ES-I3 (cell line): ENCODE measurements at regions not wholly inside any gene's neighbourhood (a gene's known extent, or its start where the extent isn't known, plus 50 kb on each side); places are given as distances from the start of the nearest gene placed in this dataset.

Experiments
- H3K36me3 ChIP-seq: 2 replicates; pipeline ENCODE4 v1.6.1; 2013; ENCODE audit warnings: mild to moderate bottlenecking, low read length, control low read depth, moderate library complexity; ENCODE audit not compliant: insufficient read depth
- H3K4me1 ChIP-seq: 2 replicates; pipeline ENCODE4 v1.6.1; 2013; ENCODE audit warnings: mild to moderate bottlenecking, control low read depth, low read length; ENCODE audit not compliant: insufficient read depth
- H3K9ac ChIP-seq: 2 replicates; pipeline ENCODE4 v1.6.1; 2013; ENCODE audit warnings: low read depth, mild to moderate bottlenecking, low read length, moderate library complexity
- H3K9me3 ChIP-seq: 2 replicates; pipeline ENCODE4 v1.6.1; 2013; ENCODE audit warnings: mild to moderate bottlenecking, low read length, moderate library complexity; ENCODE audit not compliant: control insufficient read depth, insufficient read depth

DNA sequence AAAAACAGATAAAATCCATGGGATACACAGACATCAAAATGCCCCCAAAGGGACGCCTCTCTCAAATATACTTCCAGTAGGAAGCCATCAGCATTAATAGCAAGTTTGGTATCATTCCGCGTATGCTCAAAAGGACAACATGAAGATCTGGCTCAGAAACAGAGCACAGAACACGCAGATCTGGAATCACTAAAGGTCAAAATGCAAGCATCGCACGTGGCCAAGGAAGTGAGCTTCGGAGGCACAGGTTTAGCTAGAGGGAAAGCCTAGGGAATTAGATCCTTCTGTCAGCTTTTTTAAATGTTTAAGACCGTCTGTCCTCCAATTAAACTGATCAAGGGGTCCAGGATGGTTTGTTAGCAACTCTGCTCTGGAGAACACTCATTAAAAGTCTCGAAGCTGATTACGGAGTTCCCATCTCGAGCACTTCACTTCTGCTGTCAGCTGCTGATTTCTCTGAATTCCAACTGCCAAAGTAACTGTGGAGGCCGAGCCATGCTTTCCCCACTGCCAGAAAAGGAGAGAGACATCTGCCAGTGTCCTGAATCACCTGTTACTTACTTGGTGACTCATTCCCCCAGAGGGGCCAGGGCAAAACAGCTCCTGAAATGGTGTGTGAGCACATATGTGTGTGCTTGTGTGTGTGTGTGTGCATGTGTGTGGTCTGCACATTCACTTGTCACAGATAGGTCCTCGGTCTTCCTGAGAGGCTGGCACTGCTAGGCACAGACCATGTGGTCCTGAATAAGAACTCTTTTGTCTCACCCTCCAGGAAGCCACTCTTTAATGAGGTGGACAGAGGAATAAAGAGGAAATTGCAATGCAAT, 177.7 kb upstream of the PPARGC1A start:
- Histone ChIP-seq H3K4me1 (peaks cover 11% of the 10 kb centered on the region), H3K9ac (no peak overlapping the region), H3K9me3 (no peaks in the 10 kb centered on the region), H3K36me3 (no peaks in the 10 kb centered on the region; the same call in 1 of the 2 replicates)

DNA sequence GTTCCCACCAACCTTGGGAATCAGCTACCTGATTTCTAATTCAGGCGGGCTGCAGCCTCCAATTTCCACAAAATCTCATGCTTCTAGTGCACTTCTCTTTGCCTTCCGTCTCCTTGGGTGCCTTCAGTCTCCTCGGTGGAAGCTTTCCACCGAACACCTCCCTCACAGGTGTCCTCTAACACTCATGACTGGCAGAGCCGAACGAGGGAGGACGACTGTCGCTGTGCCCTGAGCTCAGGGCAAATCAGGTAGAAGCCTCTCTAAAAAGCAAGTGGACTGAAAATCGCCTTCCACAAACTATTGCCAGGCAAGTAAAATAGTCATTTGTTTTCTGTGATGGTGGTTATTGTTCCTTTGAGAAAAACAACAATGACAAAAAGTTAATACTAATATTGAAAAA, 176.1 kb upstream of the PPARGC1A start:
- H3K9ac ChIP-seq = no peak overlapping the region
- no peaks in the 10 kb centered on the region; the same call in 1 of the 2 replicates for H3K36me3 ChIP-seq
- peaks cover 11% of the 10 kb centered on the region for H3K4me1 ChIP-seq
- no peaks in the 10 kb centered on the region for H3K9me3 ChIP-seq

GRCh38 chr4:24063731-24064130, 173.9 kb upstream of the PPARGC1A start:
- Histone ChIP-seq H3K4me1 (peaks cover 11% of the 10 kb centered on the region), H3K36me3 (no peaks in the 10 kb centered on the region; the same call in 1 of the 2 replicates), H3K9me3 (no peaks in the 10 kb centered on the region), H3K9ac (no peak overlapping the region)

- H3K9me3 ChIP-seq = no peaks in the 10 kb centered on the region
- no peak overlapping the region for H3K9ac ChIP-seq
- H3K36me3 ChIP-seq = no peaks in the 10 kb centered on the region; the same call in 1 of the 2 replicates
- H3K4me1 ChIP-seq = no peaks in the 10 kb centered on the region
Measured at GRCh38 chr4:24060932-24061331, 171.1 kb upstream of the PPARGC1A start.

- Histone ChIP-seq H3K9me3 (no peaks in the 10 kb centered on the region), H3K36me3 (no peaks in the 10 kb centered on the region), H3K4me1 (no peaks in the 10 kb centered on the region), H3K9ac (no peak overlapping the region)
Measured at GRCh38 chr4:24059839-24060238, 170.0 kb upstream of the PPARGC1A start.

GRCh38 chr4:24057915-24058559, 168.2 kb upstream of the PPARGC1A start:
- Histone ChIP-seq H3K36me3 (no peaks in the 10 kb centered on the region), H3K9me3 (no peaks in the 10 kb centered on the region), H3K4me1 (no peaks in the 10 kb centered on the region), H3K9ac (no peak overlapping the region)

DNA sequence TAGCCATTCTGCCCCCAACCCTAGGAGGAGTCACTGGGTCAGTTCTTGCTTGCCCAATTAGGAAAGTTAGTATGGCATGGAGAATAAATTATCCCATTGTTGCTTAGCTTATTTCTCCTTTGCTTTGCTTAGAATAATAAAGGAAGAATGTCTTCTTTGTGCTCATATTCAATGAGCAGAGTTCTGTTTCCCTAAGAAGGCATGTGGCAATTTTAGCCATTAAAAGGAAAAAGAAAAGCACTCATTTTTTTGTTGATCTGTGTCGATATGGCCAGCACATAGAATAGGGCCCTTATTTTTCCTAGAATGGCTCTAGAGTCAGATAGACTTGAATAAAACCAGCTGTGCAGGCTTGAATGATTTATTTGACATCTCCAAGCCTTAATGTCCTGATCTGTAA, 166.4 kb upstream of the PPARGC1A start:
- Histone ChIP-seq H3K36me3 (no peaks in the 10 kb centered on the region), H3K9ac (no peak overlapping the region), H3K9me3 (no peaks in the 10 kb centered on the region), H3K4me1 (no peaks in the 10 kb centered on the region)

GRCh38 chr4:24055623-24056022, 165.8 kb upstream of the PPARGC1A start:
- no peaks in the 10 kb centered on the region for H3K9me3 ChIP-seq
- no peak overlapping the region for H3K9ac ChIP-seq
- H3K4me1 ChIP-seq = no peaks in the 10 kb centered on the region
- no peaks in the 10 kb centered on the region for H3K36me3 ChIP-seq

DNA sequence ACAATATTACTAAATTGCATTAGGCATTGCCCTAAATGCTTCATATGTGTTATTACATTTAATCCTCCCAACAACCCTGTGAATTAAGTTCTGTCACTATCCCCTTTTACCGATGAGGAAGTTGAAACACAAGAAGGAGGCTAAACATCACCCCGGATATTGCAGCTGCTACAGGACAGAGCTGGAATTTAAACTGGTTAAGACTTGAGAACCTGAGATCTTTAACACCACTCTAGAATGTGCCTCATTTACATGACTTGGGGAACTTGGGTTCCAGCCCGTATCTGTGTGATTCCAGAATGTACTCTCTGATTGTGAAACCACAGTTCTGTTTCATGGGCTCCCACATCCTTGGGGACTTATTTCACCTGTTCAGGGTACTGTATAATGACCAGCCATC, 165.1 kb upstream of the PPARGC1A start:
- Histone ChIP-seq H3K9ac (no peak overlapping the region), H3K9me3 (no peaks in the 10 kb centered on the region), H3K4me1 (no peaks in the 10 kb centered on the region)

GRCh38 chr4:24053934-24054333, 164.1 kb upstream of the PPARGC1A start:
- no peaks in the 10 kb centered on the region for H3K36me3 ChIP-seq
- H3K4me1 ChIP-seq = no peaks in the 10 kb centered on the region
- H3K9ac ChIP-seq = no peak overlapping the region
- no peaks in the 10 kb centered on the region for H3K9me3 ChIP-seq

More for the DNA sequence above, 165.1 kb upstream of the PPARGC1A start:
- H3K36me3 ChIP-seq = no peaks in the 10 kb centered on the region

DNA sequence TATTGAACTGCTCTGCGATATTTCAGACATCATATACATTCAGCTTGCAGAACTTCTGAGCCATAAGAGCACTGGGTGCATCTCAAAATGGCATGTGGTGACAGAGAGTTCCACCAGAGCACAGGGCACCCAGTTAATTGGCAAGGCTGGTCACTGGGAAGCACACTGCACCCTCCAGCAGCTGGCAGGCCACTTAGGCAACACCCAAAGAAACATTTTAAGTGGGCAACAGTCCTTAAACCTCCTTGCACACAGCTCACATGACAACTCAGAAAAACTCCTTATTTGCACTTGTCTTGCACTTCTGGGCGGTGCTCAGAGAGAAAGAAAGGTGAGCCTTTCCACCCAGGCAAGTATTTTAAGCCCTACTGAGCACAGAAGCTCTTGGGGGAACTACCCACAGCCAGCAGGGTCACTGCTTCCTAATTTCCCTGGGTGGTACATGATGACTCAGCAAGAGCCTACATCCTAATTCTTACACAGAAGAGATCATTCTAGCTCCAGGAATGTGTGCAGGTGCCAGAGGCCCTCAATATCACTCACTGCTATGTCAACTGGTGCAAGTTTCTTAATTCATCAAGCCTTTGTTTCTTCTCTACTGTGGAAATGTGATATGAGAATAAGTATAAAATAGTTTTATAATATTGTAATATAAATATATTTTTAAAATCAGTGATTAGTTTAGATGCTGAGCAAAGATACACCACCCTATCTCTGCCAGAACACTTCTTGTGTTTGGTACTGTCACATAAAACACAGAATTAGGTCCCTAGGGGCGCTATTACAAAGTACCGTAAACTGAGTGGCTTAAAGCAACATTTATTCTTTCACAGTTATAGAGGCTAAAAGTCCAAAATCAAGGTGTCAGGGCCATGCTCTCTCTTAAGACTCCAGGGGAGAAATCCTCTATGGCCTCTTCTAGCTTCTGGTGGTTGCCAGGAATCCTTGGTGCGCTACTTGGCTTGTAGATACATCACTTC, 155.1 kb upstream of the PPARGC1A start:
- Histone ChIP-seq H3K9me3 (no peaks in the 10 kb centered on the region), H3K4me1 (no peaks in the 10 kb centered on the region), H3K36me3 (no peaks in the 10 kb centered on the region), H3K9ac (no peak overlapping the region)

- H3K4me1 ChIP-seq = no peaks in the 10 kb centered on the region
- H3K36me3 ChIP-seq = no peaks in the 10 kb centered on the region
- no peaks in the 10 kb centered on the region for H3K9me3 ChIP-seq
- no peak overlapping the region for H3K9ac ChIP-seq
Measured at GRCh38 chr4:24042094-24042493, 152.2 kb upstream of the PPARGC1A start.

DNA sequence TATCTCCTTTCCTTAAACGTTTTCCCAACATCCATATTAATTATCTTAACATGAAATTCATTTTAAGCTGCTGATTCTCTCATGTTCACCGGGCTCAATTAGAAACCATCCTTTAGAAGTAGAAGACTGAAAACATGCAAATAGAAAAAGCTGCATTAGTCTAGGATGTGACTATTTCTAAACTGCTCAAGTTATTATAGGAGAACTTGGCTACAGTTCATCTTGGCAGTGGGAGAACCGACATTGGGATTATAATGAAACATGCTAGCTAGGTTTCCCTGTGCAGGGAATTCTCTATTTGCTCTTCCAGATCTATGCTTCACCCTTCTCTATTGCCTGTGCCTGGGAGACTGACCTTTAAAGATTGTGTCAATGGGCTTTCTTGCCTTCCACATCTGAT, 151.0 kb upstream of the PPARGC1A start:
- Histone ChIP-seq H3K4me1 (no peaks in the 10 kb centered on the region), H3K9ac (no peak overlapping the region), H3K9me3 (no peaks in the 10 kb centered on the region), H3K36me3 (no peaks in the 10 kb centered on the region)

- peaks cover 3% of the 10 kb centered on the region; the same call in 1 of the 2 replicates for H3K4me1 ChIP-seq
- H3K9ac ChIP-seq = no peak overlapping the region
- no peaks in the 10 kb centered on the region for H3K9me3 ChIP-seq
- H3K36me3 ChIP-seq = no peaks in the 10 kb centered on the region
Measured at GRCh38 chr4:24033626-24034025, 143.8 kb upstream of the PPARGC1A start.
